Choroid plexus epithelial cell (primary cell): ENCODE measurements at regions not wholly inside any gene's neighbourhood (a gene's known extent, or its start where the extent isn't known, plus 50 kb on each side); places are given as distances from the start of the nearest gene placed in this dataset.
A peak's percentile ranks its signal among the peaks of the same experiment; 100 is the strongest.

Source experiments
- DNase-seq: peaks from one replicate; pipeline ENCODE4 v3.0.0-alpha.2; 2010; ENCODE audit warnings: low read depth
- H3K4me3 ChIP-seq: 2 replicates; pipeline ENCODE4 v1.5.1; 2011; ENCODE audit warnings: low read depth, mild to moderate bottlenecking, control low read depth, low read length, moderate library complexity
- TF ChIP-seq, protein P1 (sequence below): conservative IDR thresholded peaks from 2 replicates; pipeline ENCODE4 v1.5.1; 2011; ENCODE audit warnings: low read depth, mild to moderate bottlenecking, control low read depth, inconsistent platforms, low read length, moderate library complexity

DNA sequence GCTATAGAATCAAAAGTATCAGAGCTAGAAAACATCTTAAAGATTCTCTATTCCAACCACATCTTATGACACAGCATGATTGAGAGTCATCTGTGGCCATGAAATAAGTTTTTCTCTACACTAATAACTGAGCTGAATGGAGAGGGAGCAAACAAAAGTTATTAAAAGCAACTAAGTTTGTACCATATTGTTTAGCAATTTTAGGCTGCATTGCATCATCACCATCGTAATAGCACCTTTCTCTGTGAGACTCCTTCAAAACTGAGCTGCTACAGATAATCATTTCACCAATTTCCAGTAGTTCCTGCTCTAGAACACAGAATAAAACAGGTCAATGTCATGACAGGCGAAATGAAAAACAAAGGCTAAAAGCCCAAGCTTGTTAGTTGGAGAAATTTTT is 1183.9 kb downstream of the DIAPH3 start:
- H3K4me3 ChIP-seq: no peak overlapping the region
- TF ChIP-seq, protein P1, sequence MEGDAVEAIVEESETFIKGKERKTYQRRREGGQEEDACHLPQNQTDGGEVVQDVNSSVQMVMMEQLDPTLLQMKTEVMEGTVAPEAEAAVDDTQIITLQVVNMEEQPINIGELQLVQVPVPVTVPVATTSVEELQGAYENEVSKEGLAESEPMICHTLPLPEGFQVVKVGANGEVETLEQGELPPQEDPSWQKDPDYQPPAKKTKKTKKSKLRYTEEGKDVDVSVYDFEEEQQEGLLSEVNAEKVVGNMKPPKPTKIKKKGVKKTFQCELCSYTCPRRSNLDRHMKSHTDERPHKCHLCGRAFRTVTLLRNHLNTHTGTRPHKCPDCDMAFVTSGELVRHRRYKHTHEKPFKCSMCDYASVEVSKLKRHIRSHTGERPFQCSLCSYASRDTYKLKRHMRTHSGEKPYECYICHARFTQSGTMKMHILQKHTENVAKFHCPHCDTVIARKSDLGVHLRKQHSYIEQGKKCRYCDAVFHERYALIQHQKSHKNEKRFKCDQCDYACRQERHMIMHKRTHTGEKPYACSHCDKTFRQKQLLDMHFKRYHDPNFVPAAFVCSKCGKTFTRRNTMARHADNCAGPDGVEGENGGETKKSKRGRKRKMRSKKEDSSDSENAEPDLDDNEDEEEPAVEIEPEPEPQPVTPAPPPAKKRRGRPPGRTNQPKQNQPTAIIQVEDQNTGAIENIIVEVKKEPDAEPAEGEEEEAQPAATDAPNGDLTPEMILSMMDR: no peak
- DNase-seq: no peak

DNA sequence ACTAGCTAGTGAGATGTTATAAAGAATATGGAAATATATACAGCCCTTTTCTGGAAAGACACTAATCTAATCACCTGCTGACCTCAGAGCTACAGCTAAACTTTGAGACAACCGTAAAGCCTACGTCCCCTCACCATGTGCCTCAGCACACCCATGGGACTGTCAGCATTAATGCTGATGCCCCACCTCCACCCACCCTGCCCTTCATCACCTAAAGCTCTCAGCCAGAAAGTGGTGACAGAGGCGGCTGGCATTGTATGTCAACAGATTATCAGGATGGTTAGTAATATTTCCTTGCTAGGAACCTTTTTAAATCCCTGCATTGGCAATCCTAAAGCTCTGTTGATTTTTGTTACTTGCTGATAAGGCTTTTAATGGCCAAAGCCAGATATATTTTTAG is 1177.9 kb downstream of the DIAPH3 start:
- DNase-seq: no peak
- no peak overlapping the region for H3K4me3 ChIP-seq
- TF ChIP-seq, protein P1: no peak

DNA sequence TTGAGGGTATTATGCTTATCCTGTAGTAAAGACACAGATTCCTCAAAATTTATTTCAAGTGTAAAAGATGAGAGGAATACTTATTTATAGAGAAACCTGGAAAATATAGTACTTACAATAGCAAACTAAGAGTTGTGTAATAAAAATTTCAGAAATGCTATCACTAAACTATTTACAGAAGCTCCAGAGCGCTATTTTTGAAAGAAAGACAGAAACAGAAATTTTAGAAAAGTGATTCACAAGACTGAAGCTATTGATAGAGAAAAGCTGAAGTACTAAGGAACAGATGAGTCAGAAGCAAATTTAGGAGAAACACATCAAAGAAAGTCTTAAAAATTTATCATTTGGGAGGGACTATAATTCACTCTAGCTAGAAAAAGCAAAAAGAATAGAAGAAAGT is 1174.2 kb downstream of the DIAPH3 start:
- peak; percentile 19 for DNase-seq
- TF ChIP-seq, protein P1: no peak
- H3K4me3 ChIP-seq: no peak overlapping the region

DNA sequence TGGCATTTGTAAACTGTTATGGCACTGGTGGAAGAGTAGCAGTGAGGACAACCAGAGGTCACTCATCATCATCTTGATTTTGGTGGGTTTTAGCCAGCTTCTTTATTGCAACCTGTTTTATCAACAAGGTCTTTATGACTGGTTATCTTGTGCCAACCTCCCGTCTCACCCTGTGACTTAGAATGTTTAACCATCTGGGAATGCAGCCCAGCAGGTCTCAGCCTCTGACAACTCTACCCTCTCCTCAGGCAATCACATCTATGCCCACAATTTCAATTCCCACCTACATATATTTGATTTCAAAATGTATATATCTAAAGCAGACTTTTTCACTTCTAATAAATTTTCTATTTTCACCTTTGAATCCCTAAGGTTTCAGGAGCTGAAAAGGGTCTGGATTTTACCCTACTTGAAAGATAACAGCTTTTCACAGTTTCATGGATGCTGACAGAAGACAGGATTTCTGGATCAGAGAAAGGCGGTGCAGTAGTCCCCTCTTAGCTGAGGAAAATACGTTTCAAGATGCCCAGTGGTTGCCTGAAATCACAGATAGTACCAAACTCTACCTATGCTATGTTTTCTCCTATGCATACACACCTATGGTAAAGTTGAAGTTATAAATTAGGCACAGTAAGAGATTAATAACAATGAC is 1171.8 kb downstream of the DIAPH3 start:
- no peak for DNase-seq
- H3K4me3 ChIP-seq: no peak overlapping the region
- TF ChIP-seq, protein P1: no peak

DNA sequence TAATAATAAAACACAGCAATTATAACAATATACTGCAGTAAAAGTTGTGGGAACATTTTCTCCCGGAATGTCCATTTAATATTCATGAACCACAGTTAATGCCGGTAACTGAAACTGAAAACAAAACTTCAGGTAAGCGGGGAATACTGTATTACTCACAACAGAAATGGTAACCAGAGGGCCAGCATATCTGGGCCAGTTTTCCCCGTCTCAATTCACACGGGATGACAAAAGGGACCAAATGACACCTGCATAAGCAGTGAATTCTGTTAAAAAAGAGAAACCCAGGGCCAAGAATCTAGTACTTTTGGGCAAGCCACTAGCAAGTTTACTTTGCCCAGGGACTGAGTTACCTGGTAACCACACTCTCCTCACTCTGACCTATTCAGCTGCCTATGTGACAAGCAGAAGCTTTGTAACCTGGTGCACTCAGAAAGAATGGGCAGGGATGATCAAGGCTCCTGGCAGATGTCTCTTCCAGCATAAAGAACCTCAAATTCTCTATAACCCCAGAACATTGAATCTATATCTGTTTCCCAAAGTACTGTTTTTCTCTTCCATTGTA is 1171.2 kb downstream of the DIAPH3 start:
- DNase-seq: no peak
- TF ChIP-seq, protein P1: no peak
- no peak overlapping the region for H3K4me3 ChIP-seq

DNA sequence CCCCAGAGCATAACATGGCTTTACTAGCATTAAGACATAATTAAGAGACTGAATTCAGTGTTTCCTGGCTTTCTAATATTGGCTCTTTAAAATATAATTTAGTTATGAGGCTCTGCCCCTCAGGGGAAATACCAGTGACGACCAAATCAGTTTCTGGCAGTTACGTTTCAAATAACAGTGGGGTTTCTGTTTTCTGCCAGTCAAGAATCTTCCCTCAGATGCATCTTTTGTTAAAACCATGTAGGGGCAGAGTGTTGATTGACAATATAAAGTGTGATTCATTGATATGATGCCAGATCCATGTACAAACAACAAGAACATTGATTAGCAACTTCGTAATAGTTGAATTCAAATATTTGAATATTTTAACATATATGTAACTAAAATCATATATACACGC is 1169.7 kb downstream of the DIAPH3 start:
- DNase-seq: no peak
- no peak overlapping the region for H3K4me3 ChIP-seq
- TF ChIP-seq, protein P1: no peak

DNA sequence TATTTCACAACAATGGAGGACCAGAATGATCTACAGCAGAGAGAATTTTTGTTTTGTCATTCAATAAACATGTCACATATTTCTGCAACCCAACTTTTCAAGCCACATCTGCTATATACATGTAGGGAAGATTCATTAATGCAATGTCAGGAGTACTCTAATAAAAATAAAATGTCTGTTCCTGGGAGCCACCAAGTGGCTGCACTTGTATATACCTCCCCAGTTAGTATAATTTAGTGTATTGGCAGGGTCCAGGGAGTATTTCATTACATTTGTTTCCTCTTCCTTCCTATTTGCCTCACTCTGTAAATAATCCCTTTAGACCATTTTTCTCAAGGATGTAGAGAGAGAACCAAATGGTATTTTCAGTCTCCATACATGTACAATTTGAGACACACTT is 1169.0 kb downstream of the DIAPH3 start:
- H3K4me3 ChIP-seq: no peak overlapping the region

More for the DNA sequence above, 1169.0 kb downstream of the DIAPH3 start:
- DNase-seq: peak; percentile 34
- TF ChIP-seq, protein P1: peak; percentile 35
